ENCODE measurements at regions not wholly inside any gene's neighbourhood (a gene's known extent, or its start where the extent isn't known, plus 50 kb on each side); places are given as distances from the start of the nearest gene placed in this dataset.

DNA sequence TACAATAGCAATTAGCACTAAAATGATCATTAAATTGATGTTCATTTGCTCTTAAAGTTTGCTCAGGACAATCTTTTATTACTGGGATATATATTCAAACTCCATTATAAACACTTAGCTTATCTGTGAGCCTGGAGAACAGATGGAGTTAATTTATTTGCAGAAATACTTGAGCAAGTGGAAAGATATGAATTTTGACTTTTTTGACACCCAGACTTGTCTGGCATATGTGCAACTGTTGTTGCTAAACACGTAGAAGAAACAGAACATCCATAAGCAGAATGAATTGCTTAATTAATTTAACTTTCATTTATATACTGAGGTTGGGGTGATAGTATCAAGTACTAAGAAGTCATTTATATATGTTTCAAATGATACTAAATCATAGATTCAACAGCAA is 820.7 kb upstream of the TYRP1 start:
- no peak for TF ChIP-seq CTCF (IDR thresholded peaks at IDR 0.05)
- no peak for TF ChIP-seq ZFX (IDR thresholded peaks at IDR 0.05; ENCODE audit: borderline replicate concordance)

Measured in 22Rv1 (cell line).